GM12872 (cell line): ENCODE measurements at regions not wholly inside any gene's neighbourhood (a gene's known extent, or its start where the extent isn't known, plus 50 kb on each side); places are given as distances from the start of the nearest gene placed in this dataset.

ENCODE experiments used
- CTCF ChIP-seq: IDR thresholded peaks from 3 replicates; pipeline ENCODE4 v1.5.1; 2011; ENCODE audit warnings: low read depth, mild to moderate bottlenecking, low read length, moderate library complexity; ENCODE audit not compliant: insufficient read depth

- no peak for TF ChIP-seq CTCF
Observed at GRCh38 chr16:47967374-47967773, 188.4 kb downstream of the ABCC12 start.

- no peak for TF ChIP-seq CTCF
Observed at GRCh38 chr16:47966325-47966724, 189.5 kb downstream of the ABCC12 start.

GRCh38 chr16:47965439-47965838, 190.4 kb downstream of the ABCC12 start:
- TF ChIP-seq CTCF, result no peak

- TF ChIP-seq CTCF, result no peak
Observed at GRCh38 chr16:47958726-47959125, 197.1 kb downstream of the ABCC12 start.

GRCh38 chr16:47956916-47957315, 198.9 kb downstream of the ABCC12 start:
- no peak for TF ChIP-seq CTCF

GRCh38 chr16:47949714-47950113, 206.1 kb downstream of the ABCC12 start:
- no peak for TF ChIP-seq CTCF

GRCh38 chr16:47949276-47949675, 206.5 kb downstream of the ABCC12 start:
- no peak for TF ChIP-seq CTCF

GRCh38 chr16:47947723-47948122, 208.1 kb downstream of the ABCC12 start:
- no peak for TF ChIP-seq CTCF
